ENCODE measurements at regions not wholly inside any gene's neighbourhood (a gene's known extent, or its start where the extent isn't known, plus 50 kb on each side); places are given as distances from the start of the nearest gene placed in this dataset.

DNA sequence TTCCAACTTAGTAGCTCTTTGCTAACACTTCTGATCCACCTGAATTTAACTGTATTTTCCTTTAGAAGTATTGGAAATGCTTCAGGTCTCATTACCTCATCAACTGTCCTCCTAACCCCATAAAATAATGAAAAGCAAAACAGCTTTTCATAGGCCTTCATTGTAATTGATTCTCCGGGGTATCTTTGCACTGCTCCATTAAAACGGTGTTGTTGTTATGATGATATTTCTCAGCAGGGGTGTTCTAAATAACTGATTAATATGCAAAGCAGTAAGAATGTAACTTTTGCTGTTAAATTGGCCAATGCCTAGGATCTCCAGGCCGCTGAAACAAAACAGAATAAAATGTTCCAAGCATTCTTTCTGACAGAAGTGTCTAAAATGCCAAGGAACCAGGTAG, 1983.2 kb downstream of the EFNA5 start (continued):
- TF ChIP-seq, protein P1, sequence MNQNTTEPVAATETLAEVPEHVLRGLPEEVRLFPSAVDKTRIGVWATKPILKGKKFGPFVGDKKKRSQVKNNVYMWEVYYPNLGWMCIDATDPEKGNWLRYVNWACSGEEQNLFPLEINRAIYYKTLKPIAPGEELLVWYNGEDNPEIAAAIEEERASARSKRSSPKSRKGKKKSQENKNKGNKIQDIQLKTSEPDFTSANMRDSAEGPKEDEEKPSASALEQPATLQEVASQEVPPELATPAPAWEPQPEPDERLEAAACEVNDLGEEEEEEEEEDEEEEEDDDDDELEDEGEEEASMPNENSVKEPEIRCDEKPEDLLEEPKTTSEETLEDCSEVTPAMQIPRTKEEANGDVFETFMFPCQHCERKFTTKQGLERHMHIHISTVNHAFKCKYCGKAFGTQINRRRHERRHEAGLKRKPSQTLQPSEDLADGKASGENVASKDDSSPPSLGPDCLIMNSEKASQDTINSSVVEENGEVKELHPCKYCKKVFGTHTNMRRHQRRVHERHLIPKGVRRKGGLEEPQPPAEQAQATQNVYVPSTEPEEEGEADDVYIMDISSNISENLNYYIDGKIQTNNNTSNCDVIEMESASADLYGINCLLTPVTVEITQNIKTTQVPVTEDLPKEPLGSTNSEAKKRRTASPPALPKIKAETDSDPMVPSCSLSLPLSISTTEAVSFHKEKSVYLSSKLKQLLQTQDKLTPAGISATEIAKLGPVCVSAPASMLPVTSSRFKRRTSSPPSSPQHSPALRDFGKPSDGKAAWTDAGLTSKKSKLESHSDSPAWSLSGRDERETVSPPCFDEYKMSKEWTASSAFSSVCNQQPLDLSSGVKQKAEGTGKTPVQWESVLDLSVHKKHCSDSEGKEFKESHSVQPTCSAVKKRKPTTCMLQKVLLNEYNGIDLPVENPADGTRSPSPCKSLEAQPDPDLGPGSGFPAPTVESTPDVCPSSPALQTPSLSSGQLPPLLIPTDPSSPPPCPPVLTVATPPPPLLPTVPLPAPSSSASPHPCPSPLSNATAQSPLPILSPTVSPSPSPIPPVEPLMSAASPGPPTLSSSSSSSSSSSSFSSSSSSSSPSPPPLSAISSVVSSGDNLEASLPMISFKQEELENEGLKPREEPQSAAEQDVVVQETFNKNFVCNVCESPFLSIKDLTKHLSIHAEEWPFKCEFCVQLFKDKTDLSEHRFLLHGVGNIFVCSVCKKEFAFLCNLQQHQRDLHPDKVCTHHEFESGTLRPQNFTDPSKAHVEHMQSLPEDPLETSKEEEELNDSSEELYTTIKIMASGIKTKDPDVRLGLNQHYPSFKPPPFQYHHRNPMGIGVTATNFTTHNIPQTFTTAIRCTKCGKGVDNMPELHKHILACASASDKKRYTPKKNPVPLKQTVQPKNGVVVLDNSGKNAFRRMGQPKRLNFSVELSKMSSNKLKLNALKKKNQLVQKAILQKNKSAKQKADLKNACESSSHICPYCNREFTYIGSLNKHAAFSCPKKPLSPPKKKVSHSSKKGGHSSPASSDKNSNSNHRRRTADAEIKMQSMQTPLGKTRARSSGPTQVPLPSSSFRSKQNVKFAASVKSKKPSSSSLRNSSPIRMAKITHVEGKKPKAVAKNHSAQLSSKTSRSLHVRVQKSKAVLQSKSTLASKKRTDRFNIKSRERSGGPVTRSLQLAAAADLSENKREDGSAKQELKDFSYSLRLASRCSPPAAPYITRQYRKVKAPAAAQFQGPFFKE (tag by site-specific recombination; IDR thresholded peaks at IDR 0.05; ENCODE audit: borderline replicate concordance) = no peak
- TF ChIP-seq, protein P2, sequence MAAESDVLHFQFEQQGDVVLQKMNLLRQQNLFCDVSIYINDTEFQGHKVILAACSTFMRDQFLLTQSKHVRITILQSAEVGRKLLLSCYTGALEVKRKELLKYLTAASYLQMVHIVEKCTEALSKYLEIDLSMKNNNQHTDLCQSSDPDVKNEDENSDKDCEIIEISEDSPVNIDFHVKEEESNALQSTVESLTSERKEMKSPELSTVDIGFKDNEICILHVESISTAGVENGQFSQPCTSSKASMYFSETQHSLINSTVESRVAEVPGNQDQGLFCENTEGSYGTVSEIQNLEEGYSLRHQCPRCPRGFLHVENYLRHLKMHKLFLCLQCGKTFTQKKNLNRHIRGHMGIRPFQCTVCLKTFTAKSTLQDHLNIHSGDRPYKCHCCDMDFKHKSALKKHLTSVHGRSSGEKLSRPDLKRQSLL (tag by site-specific recombination; IDR thresholded peaks at IDR 0.05) = no peak
- no peak for TF ChIP-seq BCL11B (tag by site-specific recombination; IDR thresholded peaks at IDR 0.05; ENCODE audit: low read depth)

DNA sequence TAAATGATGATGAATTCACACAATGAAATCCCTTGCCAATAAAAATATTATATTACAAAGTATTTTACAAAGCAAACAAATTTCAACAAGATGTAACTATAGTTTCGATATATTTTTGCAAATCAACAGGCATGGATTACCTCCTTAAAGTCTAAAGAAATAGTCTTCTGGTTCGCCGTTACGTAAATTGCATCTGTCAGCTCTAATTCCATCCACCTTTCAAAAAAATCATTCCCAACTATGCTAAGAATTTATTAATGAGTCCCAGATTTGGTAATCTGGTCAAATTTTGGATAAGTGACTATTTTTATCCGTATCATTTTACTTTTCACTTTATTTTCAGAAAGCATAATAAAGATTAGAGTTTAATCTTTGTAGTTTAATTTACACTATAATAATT, 1984.9 kb downstream of the EFNA5 start:
- H3K27ac ChIP-seq (ENCODE audit: extremely low read depth, low read depth, low read length) = no peak overlapping the region
- H3K4me3 ChIP-seq (ENCODE audit: low read depth, low read length) = no peak overlapping the region
- ChIA-PET CTCF (no interaction called here), POLR2A (no interaction called here)
- H3K9me3 ChIP-seq (ENCODE audit: control insufficient read depth, insufficient read depth, low read depth, low read length) = no peaks in the 10 kb centered on the region
- H3K36me3 ChIP-seq (ENCODE audit: control insufficient read depth in 2 of 2, insufficient read depth in 1 of 2, low read length in 2 of 2) = no peaks in the 10 kb centered on the region
- no peak for TF ChIP-seq ZBTB7A (tag by site-specific recombination; IDR thresholded peaks at IDR 0.05; ENCODE audit: low read depth)
- TF ChIP-seq YY2 (tag by site-specific recombination; IDR thresholded peaks at IDR 0.05) = no peak
- TF ChIP-seq ZNF785 (tag by site-specific recombination; IDR thresholded peaks at IDR 0.05) = no peak
- TF ChIP-seq ZNF169 (tag by site-specific recombination; IDR thresholded peaks at IDR 0.05) = no peak
- TF ChIP-seq ZXDB (tag by site-specific recombination; IDR thresholded peaks at IDR 0.05) = no peak
- TF ChIP-seq GLI2 (tag by site-specific recombination; IDR thresholded peaks at IDR 0.05; ENCODE audit: borderline replicate concordance, low read depth) = no peak
- H3K4me1 ChIP-seq (ENCODE audit: control insufficient read depth, insufficient read depth, low read length) = no peaks in the 10 kb centered on the region

DNA sequence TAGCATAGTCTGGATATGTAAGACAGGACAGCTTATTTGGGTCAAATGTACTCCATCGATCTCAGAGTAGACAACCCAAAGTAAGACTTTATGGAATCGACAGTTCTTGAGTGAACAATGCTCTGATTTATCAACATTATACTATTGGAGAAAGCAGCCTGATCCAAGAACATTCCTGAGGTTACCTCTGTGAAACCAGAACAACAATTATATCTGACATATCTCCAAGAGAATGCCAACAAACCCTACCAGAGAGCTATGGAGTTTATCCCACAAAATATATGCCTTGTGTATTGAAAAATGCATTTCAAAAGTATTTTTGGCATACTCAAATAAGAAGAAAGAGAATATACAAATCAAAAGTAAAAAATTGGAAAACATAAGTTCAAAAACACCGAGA, 1985.9 kb downstream of the EFNA5 start:
- H3K27ac ChIP-seq (ENCODE audit: extremely low read depth, low read depth, low read length) = no peak overlapping the region
- no peaks in the 10 kb centered on the region for H3K36me3 ChIP-seq (ENCODE audit: control insufficient read depth in 2 of 2, insufficient read depth in 1 of 2, low read length in 2 of 2)
- no peaks in the 10 kb centered on the region for H3K4me1 ChIP-seq (ENCODE audit: control insufficient read depth, insufficient read depth, low read length)
- ChIA-PET POLR2A (no interaction called here), CTCF (no interaction called here)
- no peak overlapping the region for H3K4me3 ChIP-seq (ENCODE audit: low read depth, low read length)
- no peaks in the 10 kb centered on the region for H3K9me3 ChIP-seq (ENCODE audit: control insufficient read depth, insufficient read depth, low read depth, low read length)
- TF ChIP-seq, protein P3, sequence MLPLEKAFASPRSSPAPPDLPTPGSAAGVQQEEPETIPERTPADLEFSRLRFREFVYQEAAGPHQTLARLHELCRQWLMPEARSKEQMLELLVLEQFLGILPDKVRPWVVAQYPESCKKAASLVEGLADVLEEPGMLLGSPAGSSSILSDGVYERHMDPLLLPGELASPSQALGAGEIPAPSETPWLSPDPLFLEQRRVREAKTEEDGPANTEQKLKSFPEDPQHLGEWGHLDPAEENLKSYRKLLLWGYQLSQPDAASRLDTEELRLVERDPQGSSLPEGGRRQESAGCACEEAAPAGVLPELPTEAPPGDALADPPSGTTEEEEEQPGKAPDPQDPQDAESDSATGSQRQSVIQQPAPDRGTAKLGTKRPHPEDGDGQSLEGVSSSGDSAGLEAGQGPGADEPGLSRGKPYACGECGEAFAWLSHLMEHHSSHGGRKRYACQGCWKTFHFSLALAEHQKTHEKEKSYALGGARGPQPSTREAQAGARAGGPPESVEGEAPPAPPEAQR (tag by site-specific recombination; IDR thresholded peaks at IDR 0.05) = no peak
- TF ChIP-seq, protein P4, sequence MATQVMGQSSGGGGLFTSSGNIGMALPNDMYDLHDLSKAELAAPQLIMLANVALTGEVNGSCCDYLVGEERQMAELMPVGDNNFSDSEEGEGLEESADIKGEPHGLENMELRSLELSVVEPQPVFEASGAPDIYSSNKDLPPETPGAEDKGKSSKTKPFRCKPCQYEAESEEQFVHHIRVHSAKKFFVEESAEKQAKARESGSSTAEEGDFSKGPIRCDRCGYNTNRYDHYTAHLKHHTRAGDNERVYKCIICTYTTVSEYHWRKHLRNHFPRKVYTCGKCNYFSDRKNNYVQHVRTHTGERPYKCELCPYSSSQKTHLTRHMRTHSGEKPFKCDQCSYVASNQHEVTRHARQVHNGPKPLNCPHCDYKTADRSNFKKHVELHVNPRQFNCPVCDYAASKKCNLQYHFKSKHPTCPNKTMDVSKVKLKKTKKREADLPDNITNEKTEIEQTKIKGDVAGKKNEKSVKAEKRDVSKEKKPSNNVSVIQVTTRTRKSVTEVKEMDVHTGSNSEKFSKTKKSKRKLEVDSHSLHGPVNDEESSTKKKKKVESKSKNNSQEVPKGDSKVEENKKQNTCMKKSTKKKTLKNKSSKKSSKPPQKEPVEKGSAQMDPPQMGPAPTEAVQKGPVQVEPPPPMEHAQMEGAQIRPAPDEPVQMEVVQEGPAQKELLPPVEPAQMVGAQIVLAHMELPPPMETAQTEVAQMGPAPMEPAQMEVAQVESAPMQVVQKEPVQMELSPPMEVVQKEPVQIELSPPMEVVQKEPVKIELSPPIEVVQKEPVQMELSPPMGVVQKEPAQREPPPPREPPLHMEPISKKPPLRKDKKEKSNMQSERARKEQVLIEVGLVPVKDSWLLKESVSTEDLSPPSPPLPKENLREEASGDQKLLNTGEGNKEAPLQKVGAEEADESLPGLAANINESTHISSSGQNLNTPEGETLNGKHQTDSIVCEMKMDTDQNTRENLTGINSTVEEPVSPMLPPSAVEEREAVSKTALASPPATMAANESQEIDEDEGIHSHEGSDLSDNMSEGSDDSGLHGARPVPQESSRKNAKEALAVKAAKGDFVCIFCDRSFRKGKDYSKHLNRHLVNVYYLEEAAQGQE (tag by site-specific recombination; IDR thresholded peaks at IDR 0.05) = no peak
- TF ChIP-seq ZNF701 (tag by site-specific recombination; IDR thresholded peaks at IDR 0.05) (no peak), ZFP41 (tag by site-specific recombination; IDR thresholded peaks at IDR 0.05; ENCODE audit: borderline replicate concordance) (no peak), ZNF785 (tag by site-specific recombination; IDR thresholded peaks at IDR 0.05) (no peak), ZNF292 (tag by site-specific recombination; IDR thresholded peaks at IDR 0.05; ENCODE audit: borderline replicate concordance, low read depth) (no peak), ZNF184 (tag by site-specific recombination; IDR thresholded peaks at IDR 0.05) (no peak), YY2 (tag by site-specific recombination; IDR thresholded peaks at IDR 0.05) (no peak)
- TF ChIP-seq, protein P5, sequence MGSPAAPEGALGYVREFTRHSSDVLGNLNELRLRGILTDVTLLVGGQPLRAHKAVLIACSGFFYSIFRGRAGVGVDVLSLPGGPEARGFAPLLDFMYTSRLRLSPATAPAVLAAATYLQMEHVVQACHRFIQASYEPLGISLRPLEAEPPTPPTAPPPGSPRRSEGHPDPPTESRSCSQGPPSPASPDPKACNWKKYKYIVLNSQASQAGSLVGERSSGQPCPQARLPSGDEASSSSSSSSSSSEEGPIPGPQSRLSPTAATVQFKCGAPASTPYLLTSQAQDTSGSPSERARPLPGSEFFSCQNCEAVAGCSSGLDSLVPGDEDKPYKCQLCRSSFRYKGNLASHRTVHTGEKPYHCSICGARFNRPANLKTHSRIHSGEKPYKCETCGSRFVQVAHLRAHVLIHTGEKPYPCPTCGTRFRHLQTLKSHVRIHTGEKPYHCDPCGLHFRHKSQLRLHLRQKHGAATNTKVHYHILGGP (tag by site-specific recombination; IDR thresholded peaks at IDR 0.05) = no peak
- TF ChIP-seq, protein P6, sequence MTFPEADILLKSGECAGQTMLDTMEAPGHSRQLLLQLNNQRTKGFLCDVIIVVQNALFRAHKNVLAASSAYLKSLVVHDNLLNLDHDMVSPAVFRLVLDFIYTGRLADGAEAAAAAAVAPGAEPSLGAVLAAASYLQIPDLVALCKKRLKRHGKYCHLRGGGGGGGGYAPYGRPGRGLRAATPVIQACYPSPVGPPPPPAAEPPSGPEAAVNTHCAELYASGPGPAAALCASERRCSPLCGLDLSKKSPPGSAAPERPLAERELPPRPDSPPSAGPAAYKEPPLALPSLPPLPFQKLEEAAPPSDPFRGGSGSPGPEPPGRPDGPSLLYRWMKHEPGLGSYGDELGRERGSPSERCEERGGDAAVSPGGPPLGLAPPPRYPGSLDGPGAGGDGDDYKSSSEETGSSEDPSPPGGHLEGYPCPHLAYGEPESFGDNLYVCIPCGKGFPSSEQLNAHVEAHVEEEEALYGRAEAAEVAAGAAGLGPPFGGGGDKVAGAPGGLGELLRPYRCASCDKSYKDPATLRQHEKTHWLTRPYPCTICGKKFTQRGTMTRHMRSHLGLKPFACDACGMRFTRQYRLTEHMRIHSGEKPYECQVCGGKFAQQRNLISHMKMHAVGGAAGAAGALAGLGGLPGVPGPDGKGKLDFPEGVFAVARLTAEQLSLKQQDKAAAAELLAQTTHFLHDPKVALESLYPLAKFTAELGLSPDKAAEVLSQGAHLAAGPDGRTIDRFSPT (tag by site-specific recombination; IDR thresholded peaks at IDR 0.05) = no peak

Measured in HEK293 (cell line).